ENCODE measurements at regions not wholly inside any gene's neighbourhood (a gene's known extent, or its start where the extent isn't known, plus 50 kb on each side); places are given as distances from the start of the nearest gene placed in this dataset.
A peak's percentile ranks its signal among the peaks of the same experiment; 100 is the strongest.

GRCh38 chr2:134119117-134119712, 134.7 kb upstream of the MGAT5 start:
- Histone ChIP-seq H3K9ac (ENCODE audit: low read length) (peak overlapping the region; percentile 87), H3K4me1 (ENCODE audit: control insufficient read depth, insufficient read depth, low read length) (peaks cover 18% of the 10 kb centered on the region), H3K4me3 (ENCODE audit: low read length) (peak overlapping the region; percentile 86), H3K9me3 (ENCODE audit: control insufficient read depth, low read length) (no peaks in the 10 kb centered on the region), H3K36me3 (ENCODE audit: control insufficient read depth, insufficient read depth, low read length, severe bottlenecking) (no peaks in the 10 kb centered on the region), H3K27me3 (replicated peaks; ENCODE audit: control insufficient read depth, insufficient read depth, low read length) (peaks cover under 1% of the 10 kb centered on the region)
- DNase-seq (ENCODE audit: low read depth), result peak; percentile 23

- Histone ChIP-seq H3K4me1 (ENCODE audit: control insufficient read depth, insufficient read depth, low read length) (peaks cover 18% of the 10 kb centered on the region), H3K4me3 (ENCODE audit: low read length) (peak overlapping the region; percentile 86), H3K36me3 (ENCODE audit: control insufficient read depth, insufficient read depth, low read length, severe bottlenecking) (no peaks in the 10 kb centered on the region), H3K27me3 (replicated peaks; ENCODE audit: control insufficient read depth, insufficient read depth, low read length) (no peaks in the 10 kb centered on the region), H3K9me3 (ENCODE audit: control insufficient read depth, low read length) (no peaks in the 10 kb centered on the region), H3K9ac (ENCODE audit: low read length) (peak overlapping the region; percentile 87)
- DNase-seq (ENCODE audit: low read depth), result peak; percentile 97
These were observed 134.0 kb upstream of the MGAT5 start for GRCh38 chr2:134119713-134120405.

- Histone ChIP-seq H3K4me3 (ENCODE audit: low read length) (peak overlapping the region; percentile 86), H3K9ac (ENCODE audit: low read length) (peak overlapping the region; percentile 87), H3K4me1 (ENCODE audit: control insufficient read depth, insufficient read depth, low read length) (peaks cover 18% of the 10 kb centered on the region), H3K9me3 (ENCODE audit: control insufficient read depth, low read length) (no peaks in the 10 kb centered on the region), H3K36me3 (ENCODE audit: control insufficient read depth, insufficient read depth, low read length, severe bottlenecking) (no peaks in the 10 kb centered on the region), H3K27me3 (replicated peaks; ENCODE audit: control insufficient read depth, insufficient read depth, low read length) (no peaks in the 10 kb centered on the region)
- no peak for DNase-seq (ENCODE audit: low read depth)
These were observed 133.5 kb upstream of the MGAT5 start for GRCh38 chr2:134120406-134120732.

- Histone ChIP-seq H3K36me3 (ENCODE audit: control insufficient read depth, insufficient read depth, low read length, severe bottlenecking) (no peaks in the 10 kb centered on the region), H3K4me1 (ENCODE audit: control insufficient read depth, insufficient read depth, low read length) (peaks cover 18% of the 10 kb centered on the region), H3K4me3 (ENCODE audit: low read length) (peak overlapping the region; percentile 86), H3K27me3 (replicated peaks; ENCODE audit: control insufficient read depth, insufficient read depth, low read length) (no peaks in the 10 kb centered on the region), H3K9me3 (ENCODE audit: control insufficient read depth, low read length) (no peaks in the 10 kb centered on the region), H3K9ac (ENCODE audit: low read length) (peak overlapping the region; percentile 87)
- peak; percentile 88 for DNase-seq (ENCODE audit: low read depth)
These were observed 132.9 kb upstream of the MGAT5 start for GRCh38 chr2:134120733-134121630.

- no peak overlapping the region for H3K4me3 ChIP-seq (ENCODE audit: low read length)
These were observed 131.3 kb upstream of the MGAT5 start for GRCh38 chr2:134122610-134123009.

GRCh38 chr2:134123332-134123731, 130.5 kb upstream of the MGAT5 start:
- Histone ChIP-seq H3K9ac (ENCODE audit: low read length) (no peak overlapping the region), H3K9me3 (ENCODE audit: control insufficient read depth, low read length) (no peaks in the 10 kb centered on the region), H3K27me3 (replicated peaks; ENCODE audit: control insufficient read depth, insufficient read depth, low read length) (no peaks in the 10 kb centered on the region), H3K4me3 (ENCODE audit: low read length) (no peak overlapping the region), H3K4me1 (ENCODE audit: control insufficient read depth, insufficient read depth, low read length) (peaks cover 12% of the 10 kb centered on the region), H3K36me3 (ENCODE audit: control insufficient read depth, insufficient read depth, low read length, severe bottlenecking) (no peaks in the 10 kb centered on the region)
- no peak for DNase-seq (ENCODE audit: low read depth)

More at GRCh38 chr2:134122610-134123009, 131.3 kb upstream of the MGAT5 start:
- peaks cover 15% of the 10 kb centered on the region for H3K4me1 ChIP-seq (ENCODE audit: control insufficient read depth, insufficient read depth, low read length)
- no peak for DNase-seq (ENCODE audit: low read depth)
- H3K9ac ChIP-seq (ENCODE audit: low read length), result no peak overlapping the region
- no peaks in the 10 kb centered on the region for H3K36me3 ChIP-seq (ENCODE audit: control insufficient read depth, insufficient read depth, low read length, severe bottlenecking)
- H3K27me3 ChIP-seq (replicated peaks; ENCODE audit: control insufficient read depth, insufficient read depth, low read length), result no peaks in the 10 kb centered on the region
- no peaks in the 10 kb centered on the region for H3K9me3 ChIP-seq (ENCODE audit: control insufficient read depth, low read length)

- DNase-seq (ENCODE audit: low read depth), result peak; percentile 29
These were observed 129.7 kb upstream of the MGAT5 start for GRCh38 chr2:134124047-134124753.

GRCh38 chr2:134127496-134127895, 126.4 kb upstream of the MGAT5 start:
- Histone ChIP-seq H3K36me3 (ENCODE audit: control insufficient read depth, insufficient read depth, low read length, severe bottlenecking) (no peaks in the 10 kb centered on the region), H3K9me3 (ENCODE audit: control insufficient read depth, low read length) (no peaks in the 10 kb centered on the region), H3K27me3 (replicated peaks; ENCODE audit: control insufficient read depth, insufficient read depth, low read length) (no peaks in the 10 kb centered on the region), H3K9ac (ENCODE audit: low read length) (no peak overlapping the region), H3K4me3 (ENCODE audit: low read length) (no peak overlapping the region), H3K4me1 (ENCODE audit: control insufficient read depth, insufficient read depth, low read length) (peaks cover 13% of the 10 kb centered on the region)
- no peak for DNase-seq (ENCODE audit: low read depth)

More at GRCh38 chr2:134124047-134124753, 129.7 kb upstream of the MGAT5 start:
- peaks cover 12% of the 10 kb centered on the region for H3K4me1 ChIP-seq (ENCODE audit: control insufficient read depth, insufficient read depth, low read length)
- H3K4me3 ChIP-seq (ENCODE audit: low read length), result no peak overlapping the region
- H3K9me3 ChIP-seq (ENCODE audit: control insufficient read depth, low read length), result no peaks in the 10 kb centered on the region
- H3K36me3 ChIP-seq (ENCODE audit: control insufficient read depth, insufficient read depth, low read length, severe bottlenecking), result no peaks in the 10 kb centered on the region
- no peak overlapping the region for H3K9ac ChIP-seq (ENCODE audit: low read length)
- H3K27me3 ChIP-seq (replicated peaks; ENCODE audit: control insufficient read depth, insufficient read depth, low read length), result no peaks in the 10 kb centered on the region

- H3K4me3 ChIP-seq (ENCODE audit: low read length), result no peak overlapping the region
- H3K9me3 ChIP-seq (ENCODE audit: control insufficient read depth, low read length), result no peaks in the 10 kb centered on the region
- H3K4me1 ChIP-seq (ENCODE audit: control insufficient read depth, insufficient read depth, low read length), result peaks cover 18% of the 10 kb centered on the region
- DNase-seq (ENCODE audit: low read depth), result no peak
- no peak overlapping the region for H3K9ac ChIP-seq (ENCODE audit: low read length)
- no peaks in the 10 kb centered on the region for H3K27me3 ChIP-seq (replicated peaks; ENCODE audit: control insufficient read depth, insufficient read depth, low read length)
- no peaks in the 10 kb centered on the region for H3K36me3 ChIP-seq (ENCODE audit: control insufficient read depth, insufficient read depth, low read length, severe bottlenecking)
These were observed 125.1 kb upstream of the MGAT5 start for GRCh38 chr2:134128746-134129145.

- DNase-seq (ENCODE audit: low read depth), result no peak
- H3K36me3 ChIP-seq (ENCODE audit: control insufficient read depth, insufficient read depth, low read length, severe bottlenecking), result no peaks in the 10 kb centered on the region
- H3K4me3 ChIP-seq (ENCODE audit: low read length), result no peak overlapping the region
- H3K4me1 ChIP-seq (ENCODE audit: control insufficient read depth, insufficient read depth, low read length), result peaks cover 18% of the 10 kb centered on the region
- H3K9me3 ChIP-seq (ENCODE audit: control insufficient read depth, low read length), result no peaks in the 10 kb centered on the region
- no peak overlapping the region for H3K9ac ChIP-seq (ENCODE audit: low read length)
- H3K27me3 ChIP-seq (replicated peaks; ENCODE audit: control insufficient read depth, insufficient read depth, low read length), result no peaks in the 10 kb centered on the region
These were observed 123.9 kb upstream of the MGAT5 start for GRCh38 chr2:134129900-134130537.

Measured in adipocyte (in vitro differentiated cells).